Thoracic aorta (tissue), 2 donors: ENCODE measurements at regions not wholly inside any gene's neighbourhood (a gene's known extent, or its start where the extent isn't known, plus 50 kb on each side); places are given as distances from the start of the nearest gene placed in this dataset.

Source experiments
- ATAC-seq: fragments of 150-250 bp; one replicate; pipeline ENCODE4 v1.8.0; 2017; ENCODE audit warnings: low read depth; ENCODE audit not compliant: insufficient number of reproducible peaks, low FRiP score
- DNase-seq: peaks from one replicate; pipeline ENCODE4 v3.0.0-alpha.2; 2020; ENCODE audit warnings: low spot score
- H3K27ac ChIP-seq, 2 donors: fragments of 200-600 bp; sonication (generic); 1 replicate in 1 of 2; 2 replicates in 1 of 2; pipeline ENCODE4 v1.5.1; 2016; ENCODE audit warnings: mild to moderate bottlenecking in 2 of 2, moderate library complexity in 2 of 2
- H3K27me3 ChIP-seq: fragments of 200-600 bp; sonication (generic); replicated peaks from 2 replicates; pipeline ENCODE4 v1.6.0; 2016; ENCODE audit warnings: mild to moderate bottlenecking; ENCODE audit not compliant: insufficient read depth
- H3K36me3 ChIP-seq: fragments of 200-600 bp; sonication (generic); one replicate; pipeline ENCODE4 v1.5.1; 2016
- H3K4me1 ChIP-seq, 2 donors: fragments of 200-600 bp; sonication (generic); 1 replicate in 1 of 2; 2 replicates in 1 of 2; pipeline versions ENCODE4 v1.5.1 to v1.6.0; 2016; ENCODE audit warnings: low read depth in 2 of 2, mild to moderate bottlenecking in 1 of 2; ENCODE audit not compliant: control insufficient read depth in 1 of 2
- H3K4me3 ChIP-seq: fragments of 200-600 bp; sonication (generic); 2 replicates; pipeline ENCODE4 v1.5.1; 2016; ENCODE audit warnings: mild to moderate bottlenecking
- H3K9me3 ChIP-seq: fragments of 200-600 bp; sonication (generic); 2 replicates; pipeline ENCODE4 v1.5.1; 2016
- CTCF ChIP-seq: fragments of 200-600 bp; sonication (generic); IDR thresholded peaks from one replicate; pipeline ENCODE4 v1.5.1; 2019; ENCODE audit warnings: antibody characterized with exemption

- no peak overlapping the region for H3K4me3 ChIP-seq
Observed at GRCh38 chr20:58056021-58056591, 172.3 kb downstream of the ANKRD60 start.

GRCh38 chr20:58054780-58055373 lies 173.6 kb downstream of the ANKRD60 start:
- H3K4me1 ChIP-seq: peaks cover 0 to 8% of the 10 kb centered on the region in 2 donors
- peaks cover 7% of the 10 kb centered on the region for H3K9me3 ChIP-seq
- ATAC-seq (no peak), DNase-seq (no peak)
- H3K36me3 ChIP-seq: no peaks in the 10 kb centered on the region
- TF ChIP-seq CTCF: no peak
- no peaks in the 10 kb centered on the region for H3K27me3 ChIP-seq
- H3K27ac ChIP-seq: no peak overlapping the region
- no peak overlapping the region for H3K4me3 ChIP-seq

More at GRCh38 chr20:58056021-58056591, 172.3 kb downstream of the ANKRD60 start:
- H3K4me1 ChIP-seq: peaks cover 0 to 8% of the 10 kb centered on the region in 2 donors
- H3K27me3 ChIP-seq: no peaks in the 10 kb centered on the region
- no peak overlapping the region for H3K27ac ChIP-seq
- no peak for TF ChIP-seq CTCF
- H3K36me3 ChIP-seq: no peaks in the 10 kb centered on the region
- peaks cover 7% of the 10 kb centered on the region for H3K9me3 ChIP-seq
- no peak for ATAC-seq
- no peak for DNase-seq

GRCh38 chr20:58054082-58054779 lies 174.2 kb downstream of the ANKRD60 start:
- Histone ChIP-seq H3K4me3 (no peak overlapping the region), H3K36me3 (no peaks in the 10 kb centered on the region), H3K27me3 (no peaks in the 10 kb centered on the region), H3K9me3 (peaks cover 7% of the 10 kb centered on the region), H3K4me1 (peaks cover 0 to 8% of the 10 kb centered on the region in 2 donors), H3K27ac (no peak overlapping the region)
- DNase-seq (no peak), ATAC-seq (no peak)
- TF ChIP-seq CTCF: no peak

- TF ChIP-seq CTCF: no peak
- Histone ChIP-seq H3K9me3 (peaks cover 7% of the 10 kb centered on the region), H3K27ac (no peak overlapping the region), H3K36me3 (no peaks in the 10 kb centered on the region), H3K27me3 (no peaks in the 10 kb centered on the region), H3K4me1 (peaks cover 0 to 8% of the 10 kb centered on the region in 2 donors), H3K4me3 (no peak overlapping the region)
- ATAC-seq (no peak), DNase-seq (no peak)
Observed at GRCh38 chr20:58053391-58054055, 174.9 kb downstream of the ANKRD60 start.

GRCh38 chr20:58051367-58051766 lies 177.1 kb downstream of the ANKRD60 start:
- no peak overlapping the region for H3K4me3 ChIP-seq
- no peaks in the 10 kb centered on the region for H3K36me3 ChIP-seq
- peaks cover 3 to 15% of the 10 kb centered on the region in 2 donors for H3K4me1 ChIP-seq
- H3K27me3 ChIP-seq: no peaks in the 10 kb centered on the region
- peaks cover 7% of the 10 kb centered on the region for H3K9me3 ChIP-seq
- no peak for ATAC-seq
- DNase-seq: no peak
- no peak for TF ChIP-seq CTCF
- H3K27ac ChIP-seq: no peak overlapping the region
